ENCODE measurements at regions not wholly inside any gene's neighbourhood (a gene's known extent, or its start where the extent isn't known, plus 50 kb on each side); places are given as distances from the start of the nearest gene placed in this dataset.

GRCh38 chr13:65553096-65553727 lies 1676.9 kb downstream of the PCDH9 start:
- no peak overlapping the region for H3K4me3 ChIP-seq
- no peak overlapping the region for H3K27ac ChIP-seq
- no peak for TF ChIP-seq CTCF (IDR thresholded peaks at IDR 0.05 in 4 of 5, conservative IDR thresholded peaks at IDR 0.05 in 1 of 5)
- H3K36me3 ChIP-seq: no peaks in the 10 kb centered on the region
- intact Hi-C loops (cut with DNase I; ENCODE audit: low total_unique reads): no loop called here
- in situ Hi-C loops (cut with MboI; ENCODE audit: low sequenced_read_pairs in 4 of 4): no loop called here
- ATAC-seq (no peak), DNase-seq (no peak)
- no peaks in the 10 kb centered on the region for H3K27me3 ChIP-seq
- H3K4me1 ChIP-seq: no peaks in the 10 kb centered on the region
- H3K9me3 ChIP-seq: no peaks in the 10 kb centered on the region

- Histone ChIP-seq H3K27ac (no peak overlapping the region), H3K9me3 (no peaks in the 10 kb centered on the region), H3K4me3 (no peak overlapping the region), H3K27me3 (no peaks in the 10 kb centered on the region), H3K4me1 (no peaks in the 10 kb centered on the region), H3K36me3 (no peaks in the 10 kb centered on the region)
- no peak for TF ChIP-seq POLR2A (IDR thresholded peaks at IDR 0.05)
- TF ChIP-seq CTCF (IDR thresholded peaks at IDR 0.05 in 4 of 5, conservative IDR thresholded peaks at IDR 0.05 in 1 of 5): no peak
- in situ Hi-C loops (cut with MboI; ENCODE audit: low sequenced_read_pairs in 4 of 4) (no loop called here), intact Hi-C loops (cut with DNase I; ENCODE audit: low total_unique reads) (no loop called here)
- DNase-seq: no peak
- ATAC-seq: no peak
Measured at GRCh38 chr13:65551208-65551607, 1678.9 kb downstream of the PCDH9 start.

- DNase-seq (no peak), ATAC-seq (no peak)
- Histone ChIP-seq H3K27ac (no peak overlapping the region), H3K27me3 (no peaks in the 10 kb centered on the region), H3K4me1 (no peaks in the 10 kb centered on the region), H3K9me3 (no peaks in the 10 kb centered on the region), H3K36me3 (no peaks in the 10 kb centered on the region), H3K4me3 (no peak overlapping the region)
- no peak for TF ChIP-seq CTCF (IDR thresholded peaks at IDR 0.05 in 4 of 5, conservative IDR thresholded peaks at IDR 0.05 in 1 of 5)
- TF ChIP-seq POLR2A (IDR thresholded peaks at IDR 0.05): no peak
- intact Hi-C loops (cut with DNase I; ENCODE audit: low total_unique reads) (no loop called here), in situ Hi-C loops (cut with MboI; ENCODE audit: low sequenced_read_pairs in 4 of 4) (no loop called here)
Measured at GRCh38 chr13:65540175-65540574, 1690.0 kb downstream of the PCDH9 start.

DNA sequence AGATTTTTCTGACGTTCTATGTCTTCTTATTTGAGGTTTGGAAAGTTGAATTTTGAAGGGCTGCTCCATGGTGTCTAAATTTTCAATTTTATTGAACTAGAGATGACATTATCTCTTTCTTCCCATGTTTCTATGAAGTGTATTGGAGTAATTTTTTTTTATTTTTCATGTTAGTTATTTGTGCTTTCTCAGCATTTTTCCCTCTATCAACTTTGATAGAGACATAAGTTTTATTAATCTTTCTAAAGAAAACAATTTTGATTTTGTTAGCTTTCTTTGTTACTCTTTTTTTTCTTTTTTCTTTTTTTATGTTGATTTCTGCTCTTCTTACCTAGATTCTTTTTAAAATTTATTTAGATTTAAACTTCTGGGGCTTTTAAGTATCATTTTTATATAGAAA lies 1694.8 kb downstream of the PCDH9 start:
- ATAC-seq (no peak), DNase-seq (no peak)
- Histone ChIP-seq H3K4me1 (no peaks in the 10 kb centered on the region), H3K27ac (no peak overlapping the region), H3K4me3 (no peak overlapping the region), H3K36me3 (no peaks in the 10 kb centered on the region), H3K27me3 (no peaks in the 10 kb centered on the region), H3K9me3 (no peaks in the 10 kb centered on the region)
- intact Hi-C loops (cut with DNase I; ENCODE audit: low total_unique reads): no loop called here
- in situ Hi-C loops (cut with MboI; ENCODE audit: low sequenced_read_pairs in 4 of 4): no loop called here
- TF ChIP-seq CTCF (IDR thresholded peaks at IDR 0.05 in 4 of 5, conservative IDR thresholded peaks at IDR 0.05 in 1 of 5): no peak
- TF ChIP-seq POLR2A (IDR thresholded peaks at IDR 0.05): no peak

- in situ Hi-C loops (cut with MboI; ENCODE audit: low sequenced_read_pairs in 4 of 4) (no loop called here), intact Hi-C loops (cut with DNase I; ENCODE audit: low total_unique reads) (no loop called here)
- TF ChIP-seq CTCF (IDR thresholded peaks at IDR 0.05 in 4 of 5, conservative IDR thresholded peaks at IDR 0.05 in 1 of 5): no peak
- TF ChIP-seq POLR2A (IDR thresholded peaks at IDR 0.05): no peak
- Histone ChIP-seq H3K4me3 (no peak overlapping the region), H3K36me3 (no peaks in the 10 kb centered on the region), H3K27ac (no peak overlapping the region), H3K9me3 (no peaks in the 10 kb centered on the region), H3K4me1 (no peaks in the 10 kb centered on the region), H3K27me3 (no peaks in the 10 kb centered on the region)
- ATAC-seq: no peak
- no peak for DNase-seq
Measured at GRCh38 chr13:65532231-65532630, 1697.9 kb downstream of the PCDH9 start.

Measured in gastrocnemius medialis (tissue), 4 donors.